Liver (tissue), 3 donors: ENCODE measurements at regions not wholly inside any gene's neighbourhood (a gene's known extent, or its start where the extent isn't known, plus 50 kb on each side); places are given as distances from the start of the nearest gene placed in this dataset.

Source experiments
- GABPA ChIP-seq, 2 donors: IDR thresholded peaks in 1 of 2; conservative IDR thresholded peaks in 1 of 2; 2 replicates each; pipeline ENCODE4 v1.6.1; 2016; ENCODE audit warnings: antibody characterized with exemption in 2 of 2, mild to moderate bottlenecking in 1 of 2, moderate library complexity in 1 of 2
- TF ChIP-seq, protein P1 (sequence below): fragments of 150-350 bp; IDR thresholded peaks from 2 replicates; pipeline ENCODE4 v1.5.1; 2017; ENCODE audit warnings: improper control_type of control experiment, low read depth, low read length; ENCODE audit not compliant: missing input control
- TF ChIP-seq, protein P2 (sequence below): IDR thresholded peaks from 2 replicates; pipeline ENCODE4 v1.6.1; 2016; ENCODE audit warnings: antibody characterized with exemption
- donor health status: healthy.
- donor health status: healthy.

DNA sequence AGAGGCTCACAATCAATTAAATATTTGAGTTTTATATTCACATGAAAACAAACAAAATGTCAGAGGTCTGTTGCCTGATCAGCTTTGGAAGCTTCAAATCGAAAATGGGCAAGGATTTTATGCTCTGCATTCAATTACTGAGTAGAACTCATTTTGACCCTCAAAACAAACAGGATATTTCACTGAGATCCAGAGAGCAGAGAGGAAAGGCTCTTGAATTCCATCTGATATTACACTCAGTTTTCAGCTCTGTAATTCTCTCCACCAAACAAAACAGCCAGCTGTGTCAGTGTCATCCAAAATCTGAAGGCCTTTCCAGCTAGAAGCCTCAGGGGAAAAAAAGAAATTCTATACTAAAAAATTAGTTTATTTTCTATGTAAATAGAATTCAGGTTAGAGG lies 128.6 kb upstream of the FLRT2 start:
- TF ChIP-seq, protein P1, sequence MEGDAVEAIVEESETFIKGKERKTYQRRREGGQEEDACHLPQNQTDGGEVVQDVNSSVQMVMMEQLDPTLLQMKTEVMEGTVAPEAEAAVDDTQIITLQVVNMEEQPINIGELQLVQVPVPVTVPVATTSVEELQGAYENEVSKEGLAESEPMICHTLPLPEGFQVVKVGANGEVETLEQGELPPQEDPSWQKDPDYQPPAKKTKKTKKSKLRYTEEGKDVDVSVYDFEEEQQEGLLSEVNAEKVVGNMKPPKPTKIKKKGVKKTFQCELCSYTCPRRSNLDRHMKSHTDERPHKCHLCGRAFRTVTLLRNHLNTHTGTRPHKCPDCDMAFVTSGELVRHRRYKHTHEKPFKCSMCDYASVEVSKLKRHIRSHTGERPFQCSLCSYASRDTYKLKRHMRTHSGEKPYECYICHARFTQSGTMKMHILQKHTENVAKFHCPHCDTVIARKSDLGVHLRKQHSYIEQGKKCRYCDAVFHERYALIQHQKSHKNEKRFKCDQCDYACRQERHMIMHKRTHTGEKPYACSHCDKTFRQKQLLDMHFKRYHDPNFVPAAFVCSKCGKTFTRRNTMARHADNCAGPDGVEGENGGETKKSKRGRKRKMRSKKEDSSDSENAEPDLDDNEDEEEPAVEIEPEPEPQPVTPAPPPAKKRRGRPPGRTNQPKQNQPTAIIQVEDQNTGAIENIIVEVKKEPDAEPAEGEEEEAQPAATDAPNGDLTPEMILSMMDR: no peak
- no peak for TF ChIP-seq GABPA (IDR thresholded peaks at IDR 0.05 in 1 of 2, conservative IDR thresholded peaks at IDR 0.05 in 1 of 2)
- TF ChIP-seq, protein P2, sequence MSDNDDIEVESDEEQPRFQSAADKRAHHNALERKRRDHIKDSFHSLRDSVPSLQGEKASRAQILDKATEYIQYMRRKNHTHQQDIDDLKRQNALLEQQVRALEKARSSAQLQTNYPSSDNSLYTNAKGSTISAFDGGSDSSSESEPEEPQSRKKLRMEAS: no peak
